NB4 (cell line): ENCODE measurements at regions not wholly inside any gene's neighbourhood (a gene's known extent, or its start where the extent isn't known, plus 50 kb on each side); places are given as distances from the start of the nearest gene placed in this dataset.

Source experiments
- POLR2A ChIP-seq: IDR thresholded peaks from 2 replicates; pipeline ENCODE4 v1.6.1; 2011; ENCODE audit warnings: mild to moderate bottlenecking; ENCODE audit not compliant: insufficient read length; ENCODE audit errors: extremely low read depth
- TF ChIP-seq, protein P1 (sequence below): IDR thresholded peaks from one replicate; pipeline ENCODE4 v1.5.1; 2012; ENCODE audit warnings: low read depth, low read length

DNA sequence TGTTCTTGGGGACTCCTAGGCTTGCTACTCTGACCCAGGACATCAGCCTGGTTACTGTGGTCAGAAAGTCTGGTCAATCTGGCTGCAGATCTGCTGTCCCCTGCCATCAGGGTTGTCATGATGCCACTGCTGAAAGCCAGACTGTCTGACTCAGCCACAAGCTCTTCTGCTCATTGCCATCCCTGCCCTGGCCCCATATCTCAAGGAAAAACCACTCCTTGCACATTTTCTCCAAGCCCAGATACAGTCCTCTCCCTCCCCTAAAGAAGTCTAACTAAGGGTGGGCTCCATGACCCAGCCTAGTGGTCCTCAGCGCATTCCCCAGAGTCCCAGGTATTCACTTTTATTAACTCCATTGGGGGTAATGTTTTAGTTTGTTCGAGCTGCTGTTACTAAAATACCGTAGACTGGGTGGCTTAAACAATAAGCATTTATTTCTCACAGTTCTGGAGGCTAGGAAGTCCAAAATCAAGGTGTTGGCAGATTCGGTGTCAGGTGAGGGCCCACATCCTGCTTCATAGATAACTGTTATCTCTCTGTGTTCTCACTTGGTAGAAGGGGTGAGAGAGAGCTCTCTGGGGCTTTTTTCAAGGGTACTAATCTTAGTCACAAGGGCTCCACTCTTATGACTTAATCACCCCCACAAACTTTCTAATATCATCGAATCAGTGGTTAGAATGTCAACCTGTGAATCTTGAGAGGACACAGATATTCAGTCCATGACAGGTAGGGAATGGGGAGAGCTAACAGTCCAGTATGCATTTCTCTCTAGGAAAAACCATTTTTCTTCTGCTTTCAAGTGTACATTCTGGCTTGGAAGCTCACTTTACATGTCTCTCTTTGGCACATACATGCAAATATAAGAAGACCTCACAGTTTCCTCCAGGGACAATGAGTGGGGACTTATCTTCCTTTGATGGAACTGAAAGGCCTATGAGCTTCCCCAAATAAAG lies 94.8 kb upstream of the CXCR4 start:
- no peak for TF ChIP-seq POLR2A
- TF ChIP-seq, protein P1, sequence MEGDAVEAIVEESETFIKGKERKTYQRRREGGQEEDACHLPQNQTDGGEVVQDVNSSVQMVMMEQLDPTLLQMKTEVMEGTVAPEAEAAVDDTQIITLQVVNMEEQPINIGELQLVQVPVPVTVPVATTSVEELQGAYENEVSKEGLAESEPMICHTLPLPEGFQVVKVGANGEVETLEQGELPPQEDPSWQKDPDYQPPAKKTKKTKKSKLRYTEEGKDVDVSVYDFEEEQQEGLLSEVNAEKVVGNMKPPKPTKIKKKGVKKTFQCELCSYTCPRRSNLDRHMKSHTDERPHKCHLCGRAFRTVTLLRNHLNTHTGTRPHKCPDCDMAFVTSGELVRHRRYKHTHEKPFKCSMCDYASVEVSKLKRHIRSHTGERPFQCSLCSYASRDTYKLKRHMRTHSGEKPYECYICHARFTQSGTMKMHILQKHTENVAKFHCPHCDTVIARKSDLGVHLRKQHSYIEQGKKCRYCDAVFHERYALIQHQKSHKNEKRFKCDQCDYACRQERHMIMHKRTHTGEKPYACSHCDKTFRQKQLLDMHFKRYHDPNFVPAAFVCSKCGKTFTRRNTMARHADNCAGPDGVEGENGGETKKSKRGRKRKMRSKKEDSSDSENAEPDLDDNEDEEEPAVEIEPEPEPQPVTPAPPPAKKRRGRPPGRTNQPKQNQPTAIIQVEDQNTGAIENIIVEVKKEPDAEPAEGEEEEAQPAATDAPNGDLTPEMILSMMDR = no peak
